DOHH2 (cell line): ENCODE measurements at regions not wholly inside any gene's neighbourhood (a gene's known extent, or its start where the extent isn't known, plus 50 kb on each side); places are given as distances from the start of the nearest gene placed in this dataset.

Experiments used
- H3F3A ChIP-seq: fragments of 200-600 bp; sonication (generic), shearing (Covaris generic); 2 replicates; pipeline ENCODE4 v1.6.0; 2016; ENCODE audit warnings: antibody characterized with exemption, mild to moderate bottlenecking; ENCODE audit not compliant: control insufficient read depth, insufficient read depth
- H3K27ac ChIP-seq: fragments of 200-600 bp; sonication (generic); 2 replicates; pipeline ENCODE4 v1.5.1; 2014; ENCODE audit warnings: low read depth, mild to moderate bottlenecking, low read length, moderate library complexity
- H3K27me3 ChIP-seq: fragments of 200-600 bp; sonication (generic); 2 replicates; pipeline ENCODE4 v1.6.1; 2014; ENCODE audit warnings: mild to moderate bottlenecking, low read length, mixed read lengths; ENCODE audit not compliant: control insufficient read depth
- H3K36me3 ChIP-seq: fragments of 200-600 bp; sonication (generic); 2 replicates; pipeline ENCODE4 v1.6.1; 2014; ENCODE audit warnings: mild to moderate bottlenecking, low read length, moderate library complexity, mixed read lengths; ENCODE audit not compliant: control insufficient read depth
- H3K4me1 ChIP-seq: fragments of 200-600 bp; sonication (generic); 2 replicates; pipeline ENCODE4 v1.6.1; 2014; ENCODE audit warnings: mild to moderate bottlenecking, low read length, mixed read lengths; ENCODE audit not compliant: control insufficient read depth
- H3K4me2 ChIP-seq: fragments of 200-600 bp; sonication (generic); 2 replicates; pipeline ENCODE4 v1.6.0; 2014; ENCODE audit warnings: mild to moderate bottlenecking, low read length, moderate library complexity
- H3K4me3 ChIP-seq: fragments of 200-600 bp; sonication (generic); 2 replicates; pipeline ENCODE4 v1.5.1; 2014; ENCODE audit warnings: mild to moderate bottlenecking, low read length, mixed read lengths
- H3K79me2 ChIP-seq: fragments of 200-600 bp; sonication (generic); 2 replicates; pipeline ENCODE4 v1.6.1; 2014; ENCODE audit warnings: mild to moderate bottlenecking, low read length, mixed read lengths; ENCODE audit not compliant: control insufficient read depth
- H3K9me2 ChIP-seq: fragments of 200-600 bp; sonication (generic); replicated peaks from 2 replicates; pipeline ENCODE4 v1.6.1; 2014; ENCODE audit warnings: mild to moderate bottlenecking, low read length, mixed read lengths; ENCODE audit not compliant: control insufficient read depth
- H3K9me3 ChIP-seq: fragments of 200-600 bp; sonication (generic); 2 replicates; pipeline ENCODE4 v1.6.1; 2014; ENCODE audit warnings: antibody characterized with exemption, low read length, mixed read lengths; ENCODE audit not compliant: control insufficient read depth, insufficient read depth
- H4K20me1 ChIP-seq: fragments of 200-600 bp; sonication (generic); 2 replicates; pipeline ENCODE4 v1.6.0; 2014; ENCODE audit warnings: low read depth, mild to moderate bottlenecking, antibody characterized with exemption, low read length, moderate library complexity; ENCODE audit not compliant: control insufficient read depth, insufficient read depth
- EZH2phosphoT487 ChIP-seq: fragments of 200-600 bp; sonication (generic); IDR thresholded peaks from 2 replicates; pipeline ENCODE4 v1.6.1; 2017; ENCODE audit warnings: borderline replicate concordance, mild to moderate bottlenecking, antibody characterized with exemption, low read length, moderate library complexity, mixed read lengths
- TF ChIP-seq, protein P1 (sequence below): fragments of 200-600 bp; sonication (generic); IDR thresholded peaks from one replicate; pipeline ENCODE4 v1.5.1; 2014; ENCODE audit warnings: antibody characterized with exemption, mild to moderate bottlenecking, low read depth, low read length; ENCODE audit not compliant: poor library complexity, severe bottlenecking

GRCh38 chr9:78622126-78622525 is 325.2 kb downstream of the PSAT1 start:
- Histone ChIP-seq H4K20me1 (no peaks in the 10 kb centered on the region), H3K27me3 (no peaks in the 10 kb centered on the region), H3K4me1 (no peaks in the 10 kb centered on the region), H3K79me2 (no peaks in the 10 kb centered on the region), H3K9me2 (no peaks in the 10 kb centered on the region), H3K4me3 (no peak overlapping the region), H3K4me2 (no peak overlapping the region), H3F3A (no peaks in the 10 kb centered on the region), H3K9me3 (no peaks in the 10 kb centered on the region), H3K27ac (no peak overlapping the region), H3K36me3 (no peaks in the 10 kb centered on the region)
- TF ChIP-seq, protein P1, sequence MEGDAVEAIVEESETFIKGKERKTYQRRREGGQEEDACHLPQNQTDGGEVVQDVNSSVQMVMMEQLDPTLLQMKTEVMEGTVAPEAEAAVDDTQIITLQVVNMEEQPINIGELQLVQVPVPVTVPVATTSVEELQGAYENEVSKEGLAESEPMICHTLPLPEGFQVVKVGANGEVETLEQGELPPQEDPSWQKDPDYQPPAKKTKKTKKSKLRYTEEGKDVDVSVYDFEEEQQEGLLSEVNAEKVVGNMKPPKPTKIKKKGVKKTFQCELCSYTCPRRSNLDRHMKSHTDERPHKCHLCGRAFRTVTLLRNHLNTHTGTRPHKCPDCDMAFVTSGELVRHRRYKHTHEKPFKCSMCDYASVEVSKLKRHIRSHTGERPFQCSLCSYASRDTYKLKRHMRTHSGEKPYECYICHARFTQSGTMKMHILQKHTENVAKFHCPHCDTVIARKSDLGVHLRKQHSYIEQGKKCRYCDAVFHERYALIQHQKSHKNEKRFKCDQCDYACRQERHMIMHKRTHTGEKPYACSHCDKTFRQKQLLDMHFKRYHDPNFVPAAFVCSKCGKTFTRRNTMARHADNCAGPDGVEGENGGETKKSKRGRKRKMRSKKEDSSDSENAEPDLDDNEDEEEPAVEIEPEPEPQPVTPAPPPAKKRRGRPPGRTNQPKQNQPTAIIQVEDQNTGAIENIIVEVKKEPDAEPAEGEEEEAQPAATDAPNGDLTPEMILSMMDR, result no peak
- TF ChIP-seq EZH2phosphoT487, result no peak

DNA sequence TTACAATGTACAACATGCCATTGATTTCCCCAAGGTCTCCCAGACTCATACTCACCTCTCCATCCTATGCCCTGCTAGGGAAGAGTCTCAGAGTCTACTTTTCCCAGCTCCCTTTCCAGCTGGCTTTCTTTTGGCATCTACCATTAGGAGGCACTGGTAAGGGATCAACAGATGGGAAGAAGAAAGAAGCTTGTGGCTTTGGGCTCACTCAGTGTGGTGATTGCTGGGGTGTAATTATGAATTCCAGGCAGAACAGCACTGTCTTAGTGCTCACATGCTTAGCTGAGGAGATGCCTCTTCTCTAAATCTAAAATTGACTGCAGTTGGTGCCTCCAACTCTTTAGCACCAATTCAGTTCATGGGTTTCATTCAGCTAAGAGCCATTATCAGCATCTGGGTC is 330.0 kb downstream of the PSAT1 start:
- Histone ChIP-seq H3K36me3 (no peaks in the 10 kb centered on the region), H4K20me1 (no peaks in the 10 kb centered on the region), H3K79me2 (no peaks in the 10 kb centered on the region), H3K9me3 (no peaks in the 10 kb centered on the region), H3F3A (no peaks in the 10 kb centered on the region), H3K27me3 (no peaks in the 10 kb centered on the region), H3K4me3 (no peak overlapping the region), H3K27ac (no peak overlapping the region), H3K4me1 (peaks cover 15% of the 10 kb centered on the region), H3K4me2 (no peak overlapping the region), H3K9me2 (no peaks in the 10 kb centered on the region)
- TF ChIP-seq, protein P1, result no peak
- TF ChIP-seq EZH2phosphoT487, result no peak

DNA sequence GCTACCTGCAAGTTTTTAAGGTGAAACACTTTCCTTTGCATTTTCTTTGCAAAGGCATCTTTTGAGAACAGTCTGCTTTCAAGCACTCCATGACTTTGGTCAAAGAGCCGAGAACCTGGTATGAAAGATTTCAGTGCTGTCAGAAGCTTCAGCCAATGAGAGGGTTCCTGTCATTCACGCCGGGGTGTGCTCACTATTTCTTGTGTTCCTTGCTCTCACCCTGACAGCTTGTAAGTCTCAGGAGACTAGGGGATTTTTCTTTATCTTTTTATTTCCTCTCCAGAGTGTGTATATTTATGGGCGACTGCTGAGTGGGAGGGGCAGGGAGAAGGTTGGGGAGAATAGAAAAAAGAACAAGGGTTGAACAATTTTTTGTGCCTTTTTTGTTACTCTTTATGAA is 334.0 kb downstream of the PSAT1 start:
- TF ChIP-seq, protein P1, result no peak
- no peak for TF ChIP-seq EZH2phosphoT487
- H3K36me3 ChIP-seq, result no peaks in the 10 kb centered on the region
- H3K4me2 ChIP-seq, result peak overlapping the region; percentile 37
- H3K4me3 ChIP-seq, result no peak overlapping the region
- H4K20me1 ChIP-seq, result no peaks in the 10 kb centered on the region
- no peaks in the 10 kb centered on the region for H3K9me3 ChIP-seq
- no peaks in the 10 kb centered on the region for H3K27me3 ChIP-seq
- H3K4me1 ChIP-seq, result peaks cover 16% of the 10 kb centered on the region
- no peaks in the 10 kb centered on the region for H3K79me2 ChIP-seq
- H3K9me2 ChIP-seq, result no peaks in the 10 kb centered on the region
- no peak overlapping the region for H3K27ac ChIP-seq
- no peaks in the 10 kb centered on the region for H3F3A ChIP-seq

DNA sequence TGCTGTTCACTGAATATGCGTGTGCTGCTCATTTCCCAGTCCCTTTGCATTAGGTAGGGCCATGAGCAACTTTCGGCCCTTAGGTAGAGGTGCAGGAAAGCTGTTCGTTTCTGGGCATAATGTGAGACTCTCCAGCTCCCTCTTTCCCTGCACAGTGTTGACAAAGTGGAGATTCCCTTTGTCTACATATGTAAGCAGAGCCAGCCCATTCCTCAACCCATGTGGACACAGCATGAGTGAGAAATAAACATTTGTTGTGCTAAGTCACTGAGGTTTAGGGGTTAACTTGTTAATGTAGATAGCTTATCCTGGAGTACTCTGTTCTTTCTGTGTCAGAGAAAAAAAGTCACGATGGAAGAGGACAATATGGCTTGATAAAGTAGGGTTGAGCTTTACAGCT is 343.8 kb downstream of the PSAT1 start:
- Histone ChIP-seq H4K20me1 (no peaks in the 10 kb centered on the region), H3K79me2 (no peaks in the 10 kb centered on the region), H3K4me2 (no peak overlapping the region), H3K27me3 (no peaks in the 10 kb centered on the region; the same call in 1 of the 2 replicates), H3K9me2 (no peaks in the 10 kb centered on the region), H3K4me3 (no peak overlapping the region), H3K36me3 (no peaks in the 10 kb centered on the region), H3K27ac (no peak overlapping the region), H3K9me3 (no peaks in the 10 kb centered on the region), H3F3A (no peaks in the 10 kb centered on the region), H3K4me1 (no peaks in the 10 kb centered on the region)
- TF ChIP-seq, protein P1, result no peak
- TF ChIP-seq EZH2phosphoT487, result no peak
